Natural killer cell treated with Interleukin-12 subunit alpha and Interleukin-12 subunit beta and Interleukin-15 and Interleukin-18, amount 100 ng/mL, for 72 hours (primary cell): ENCODE measurements at regions not wholly inside any gene's neighbourhood (a gene's known extent, or its start where the extent isn't known, plus 50 kb on each side); places are given as distances from the start of the nearest gene placed in this dataset.

Source experiments
- ATAC-seq, 2 donors: fragments of 150-1000 bp; cut with Tn5 transposase in 1 of 2; sonication (Bioruptor Pico), chemical (Tn5 transposase) in 1 of 2; 2 replicates each; pipeline ENCODE4 v1.10.0; 2021
- DNase-seq: peaks from one replicate; pipeline ENCODE4 v3.0.0; 2022; ENCODE audit warnings: low spot score
- H3K27ac Mint-ChIP-seq, 2 donors: 1 replicate in 1 of 2; 2 replicates in 1 of 2; pipeline ENCODE4 v1.8.0; 2022; ENCODE audit warnings: mixed read lengths in 2 of 2, mild to moderate bottlenecking in 1 of 2, moderate library complexity in 1 of 2
- H3K27me3 Mint-ChIP-seq, 2 donors: 1 replicate in 1 of 2; 2 replicates in 1 of 2; pipeline ENCODE4 v1.8.0; 2022; ENCODE audit warnings: mixed read lengths in 2 of 2
- H3K36me3 Mint-ChIP-seq: one replicate; pipeline ENCODE4 v1.8.0; 2022; ENCODE audit warnings: mixed read lengths
- H3K4me1 Mint-ChIP-seq, 2 donors: 1 replicate in 1 of 2; 2 replicates in 1 of 2; pipeline ENCODE4 v1.8.0; 2022; ENCODE audit warnings: low read depth in 2 of 2, mixed read lengths in 2 of 2, mild to moderate bottlenecking in 1 of 2
- H3K4me3 Mint-ChIP-seq: one replicate; pipeline ENCODE4 v1.8.0; 2022; ENCODE audit warnings: mixed read lengths
- H3K9me3 Mint-ChIP-seq: 2 replicates; pipeline ENCODE4 v1.8.0; 2022; ENCODE audit warnings: mixed read lengths

DNA sequence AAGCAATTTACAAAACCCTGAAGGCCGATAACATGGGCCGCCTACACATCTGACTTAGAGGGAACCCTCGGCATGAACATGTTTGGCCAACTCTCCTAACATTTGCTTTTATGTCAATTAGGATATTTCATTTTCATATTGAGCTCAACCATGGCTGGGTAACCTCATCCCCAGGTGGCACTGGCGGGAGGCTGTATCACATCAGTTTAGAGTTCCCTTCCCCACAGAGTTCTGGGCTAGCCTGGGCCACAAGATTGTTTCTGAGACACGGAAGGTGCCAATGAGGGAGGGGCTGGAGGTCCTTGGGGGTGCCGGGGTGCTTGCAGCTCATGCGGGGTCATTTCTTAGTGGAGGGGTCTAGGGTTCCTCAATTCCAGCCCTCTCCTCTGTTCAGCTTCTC is 386.5 kb upstream of the MKI67 start:
- Mint-ChIP-seq H3K36me3 (no peaks in the 10 kb centered on the region), H3K4me1 (no peaks in the 10 kb centered on the region), H3K9me3 (no peaks in the 10 kb centered on the region), H3K4me3 (no peak overlapping the region), H3K27ac (no peak overlapping the region), H3K27me3 (peaks cover 4 to 9% of the 10 kb centered on the region in 2 donors)
- ATAC-seq: no peak
- DNase-seq: no peak

DNA sequence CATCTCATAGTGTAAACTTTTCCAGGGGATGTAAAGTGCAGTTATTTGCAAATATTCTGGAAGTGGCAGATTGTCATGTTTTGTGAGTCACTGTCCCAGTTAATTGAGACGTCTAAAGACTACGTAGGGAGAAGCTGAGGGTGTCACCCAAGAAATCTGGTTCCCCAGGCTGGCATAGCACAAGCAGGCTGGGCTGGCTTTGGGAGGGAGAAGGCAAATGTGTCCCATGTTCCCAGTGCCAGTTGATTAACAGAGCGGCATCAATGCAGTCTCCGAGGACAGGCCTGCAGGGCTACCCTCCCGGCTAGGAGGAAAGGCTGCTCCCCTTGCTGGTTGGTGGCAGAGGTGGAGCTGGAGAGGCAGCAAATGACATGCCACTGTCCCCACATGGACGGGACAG is 388.3 kb upstream of the MKI67 start:
- H3K4me1 Mint-ChIP-seq: no peaks in the 10 kb centered on the region
- no peaks in the 10 kb centered on the region for H3K9me3 Mint-ChIP-seq
- H3K27ac Mint-ChIP-seq: no peak overlapping the region
- no peak overlapping the region for H3K4me3 Mint-ChIP-seq
- ATAC-seq (no peak), DNase-seq (no peak)
- H3K27me3 Mint-ChIP-seq: peaks cover 0 to 4% of the 10 kb centered on the region in 2 donors
- no peaks in the 10 kb centered on the region for H3K36me3 Mint-ChIP-seq

DNA sequence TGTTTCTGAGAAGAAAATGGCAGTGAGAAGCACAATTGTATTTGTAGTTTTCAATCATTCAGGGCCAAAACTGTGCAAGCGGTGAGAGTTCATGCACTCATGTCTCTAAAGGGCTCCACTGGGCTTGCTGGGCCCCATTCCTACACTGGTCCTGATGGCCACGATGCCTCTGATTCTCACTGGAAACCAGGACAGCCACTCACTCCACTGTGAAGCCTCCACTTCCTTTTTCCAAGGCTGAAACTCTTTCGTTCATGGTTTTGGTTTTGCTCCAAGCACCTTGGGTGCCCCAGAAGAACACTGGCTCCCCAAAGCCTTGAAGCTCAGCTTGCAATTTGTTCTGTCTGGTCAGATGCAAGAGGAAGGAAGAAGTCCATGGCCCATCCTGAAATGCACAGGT is 390.0 kb upstream of the MKI67 start:
- Mint-ChIP-seq H3K36me3 (no peaks in the 10 kb centered on the region), H3K27ac (no peak overlapping the region), H3K4me3 (no peak overlapping the region), H3K4me1 (no peaks in the 10 kb centered on the region), H3K9me3 (no peaks in the 10 kb centered on the region), H3K27me3 (peaks cover 0 to 7% of the 10 kb centered on the region in 2 donors)
- DNase-seq (no peak), ATAC-seq (no peak)

DNA sequence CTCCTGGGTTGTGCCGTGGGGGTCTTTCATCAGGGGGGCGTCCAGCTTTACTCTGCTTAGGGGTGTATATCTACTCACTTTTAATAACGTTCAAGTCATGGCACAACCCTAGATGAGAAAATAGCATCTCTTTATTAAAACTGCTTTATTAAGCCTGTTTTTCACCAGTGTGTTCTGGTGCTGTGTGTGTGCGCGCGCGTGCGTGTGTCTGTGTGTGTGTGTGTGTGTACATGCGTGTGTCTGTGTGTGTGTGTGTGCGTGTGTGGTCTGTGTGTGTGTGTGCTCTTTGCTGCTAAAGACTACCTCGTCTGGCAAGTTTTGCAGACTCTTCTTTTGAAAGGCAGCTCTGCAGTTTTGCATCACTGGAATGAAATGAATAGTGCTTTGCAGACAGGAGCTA is 390.9 kb upstream of the MKI67 start:
- H3K9me3 Mint-ChIP-seq: no peaks in the 10 kb centered on the region
- H3K36me3 Mint-ChIP-seq: no peaks in the 10 kb centered on the region
- H3K4me1 Mint-ChIP-seq: no peaks in the 10 kb centered on the region
- H3K27me3 Mint-ChIP-seq: peaks cover 0 to 3% of the 10 kb centered on the region in 2 donors
- no peak for DNase-seq
- H3K27ac Mint-ChIP-seq: no peak overlapping the region
- no peak overlapping the region for H3K4me3 Mint-ChIP-seq
- ATAC-seq: no peak

DNA sequence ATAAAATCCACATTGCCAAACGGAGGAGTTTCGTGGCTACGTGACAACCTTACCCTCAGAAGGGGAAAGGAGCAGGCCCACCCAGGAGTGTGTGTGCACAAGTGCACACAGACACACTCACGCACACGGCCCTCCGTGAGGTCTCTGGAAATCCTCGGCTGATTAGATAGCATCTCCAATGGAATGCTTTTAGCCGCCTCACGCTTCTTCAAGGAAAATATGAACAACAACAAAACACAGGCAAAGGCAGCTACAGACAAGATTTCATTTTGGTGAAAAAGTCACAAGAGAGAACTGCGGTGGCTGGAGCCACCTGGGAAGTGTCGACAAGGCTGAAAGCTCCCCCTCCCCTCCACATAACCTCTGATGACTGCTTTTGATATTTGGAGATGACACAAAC is 391.8 kb upstream of the MKI67 start:
- Mint-ChIP-seq H3K27me3 (peaks cover 0 to 3% of the 10 kb centered on the region in 2 donors), H3K36me3 (no peaks in the 10 kb centered on the region), H3K27ac (no peak overlapping the region), H3K4me1 (no peaks in the 10 kb centered on the region), H3K9me3 (no peaks in the 10 kb centered on the region), H3K4me3 (no peak overlapping the region)
- DNase-seq (no peak), ATAC-seq (no peak)

DNA sequence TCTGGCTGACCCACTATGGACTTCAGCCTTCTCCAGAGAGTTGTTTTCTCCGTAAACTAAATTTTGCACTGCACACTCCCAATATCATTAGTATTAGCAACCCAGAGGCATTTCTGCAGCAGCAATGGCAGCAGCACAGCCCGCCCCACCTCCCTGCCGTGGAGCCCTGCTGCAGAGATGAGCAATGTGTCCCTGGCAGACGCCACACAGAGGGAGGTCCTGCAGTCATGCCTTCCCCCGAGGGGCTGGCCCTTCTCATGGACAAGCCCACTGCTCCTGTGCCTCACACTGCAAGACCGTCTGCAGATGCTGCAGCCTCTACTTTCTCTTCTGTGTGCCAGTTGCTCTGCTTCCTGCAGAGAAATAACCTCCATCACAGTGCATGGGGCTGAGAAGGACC is 393.4 kb upstream of the MKI67 start:
- Mint-ChIP-seq H3K27ac (no peak overlapping the region), H3K36me3 (no peaks in the 10 kb centered on the region), H3K4me3 (no peak overlapping the region), H3K4me1 (no peaks in the 10 kb centered on the region), H3K27me3 (peaks cover 0 to 5% of the 10 kb centered on the region in 2 donors), H3K9me3 (no peaks in the 10 kb centered on the region)
- ATAC-seq (no peak), DNase-seq (no peak)

DNA sequence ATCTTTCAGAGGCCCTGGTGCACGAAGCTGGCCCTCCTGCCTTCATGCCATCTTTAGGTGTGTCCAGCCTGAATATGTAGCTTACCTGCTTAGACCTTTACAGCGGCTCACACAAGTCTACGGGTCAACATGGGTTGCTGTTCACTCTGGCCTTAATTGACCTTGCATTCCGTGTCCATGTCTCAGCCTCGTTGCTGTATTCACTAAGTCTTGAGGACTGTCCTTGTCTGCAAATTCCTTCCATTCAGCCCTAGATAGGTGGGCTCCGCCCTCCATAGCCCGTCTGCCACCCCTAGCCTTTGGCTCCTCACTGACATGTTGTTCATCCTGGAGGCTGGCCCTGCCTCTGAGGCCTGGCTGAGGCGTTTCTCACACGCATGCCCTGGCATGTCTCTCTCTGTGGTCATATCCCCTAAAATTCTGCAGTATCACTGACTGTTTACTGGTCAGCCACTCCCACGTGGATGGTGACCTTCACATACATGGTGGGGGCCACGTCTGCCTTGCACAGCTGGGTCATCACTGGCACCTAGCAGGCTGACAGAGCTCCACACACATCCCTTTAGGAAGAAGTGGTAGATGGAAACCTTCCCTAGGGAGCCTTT is 394.1 kb upstream of the MKI67 start:
- Mint-ChIP-seq H3K27me3 (peaks cover 2 to 5% of the 10 kb centered on the region in 2 donors), H3K27ac (no peak overlapping the region), H3K36me3 (no peaks in the 10 kb centered on the region), H3K4me3 (no peak overlapping the region), H3K4me1 (no peaks in the 10 kb centered on the region), H3K9me3 (no peaks in the 10 kb centered on the region)
- ATAC-seq (no peak), DNase-seq (no peak)

DNA sequence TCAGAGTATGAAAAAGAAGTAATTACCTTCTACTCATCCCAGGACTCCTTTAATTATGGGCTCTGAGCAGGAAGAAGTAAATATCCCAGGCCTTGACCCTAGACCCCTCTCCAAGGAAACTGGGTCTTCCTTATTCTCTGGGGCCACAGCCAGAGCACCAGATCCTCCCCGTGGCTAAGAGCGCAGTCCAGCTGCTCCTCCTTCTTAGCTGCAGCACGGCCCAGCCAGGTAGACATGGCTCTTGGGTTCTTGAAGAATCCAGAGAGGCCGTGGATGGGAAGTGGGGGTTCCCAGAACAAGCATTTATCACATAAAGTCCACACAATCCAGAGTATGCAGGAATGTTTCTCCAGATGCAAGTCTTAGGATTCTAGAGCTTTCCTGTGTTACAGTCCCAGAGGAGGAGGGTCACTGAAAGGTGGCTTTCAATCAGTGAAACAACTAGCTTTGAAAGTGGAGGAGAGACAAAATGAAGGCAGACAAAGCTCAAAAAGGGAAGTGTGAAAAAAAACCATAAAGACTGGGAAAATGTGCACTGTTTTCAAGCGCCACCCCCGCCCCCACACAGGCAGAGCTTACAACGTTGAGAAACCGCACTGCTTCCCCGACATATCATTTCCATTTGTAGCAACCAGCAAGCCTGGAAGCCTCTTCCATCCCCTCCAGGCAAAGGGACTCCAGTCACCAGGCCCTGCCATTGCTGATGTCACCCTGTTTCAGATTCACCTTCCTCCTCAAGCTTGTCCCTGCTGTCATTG is 396.5 kb upstream of the MKI67 start:
- Mint-ChIP-seq H3K36me3 (no peaks in the 10 kb centered on the region), H3K27ac (no peak overlapping the region), H3K4me3 (no peak overlapping the region), H3K4me1 (no peaks in the 10 kb centered on the region), H3K9me3 (no peaks in the 10 kb centered on the region), H3K27me3 (peaks cover 5 to 13% of the 10 kb centered on the region in 2 donors)
- DNase-seq: no peak
- ATAC-seq: no peak

DNA sequence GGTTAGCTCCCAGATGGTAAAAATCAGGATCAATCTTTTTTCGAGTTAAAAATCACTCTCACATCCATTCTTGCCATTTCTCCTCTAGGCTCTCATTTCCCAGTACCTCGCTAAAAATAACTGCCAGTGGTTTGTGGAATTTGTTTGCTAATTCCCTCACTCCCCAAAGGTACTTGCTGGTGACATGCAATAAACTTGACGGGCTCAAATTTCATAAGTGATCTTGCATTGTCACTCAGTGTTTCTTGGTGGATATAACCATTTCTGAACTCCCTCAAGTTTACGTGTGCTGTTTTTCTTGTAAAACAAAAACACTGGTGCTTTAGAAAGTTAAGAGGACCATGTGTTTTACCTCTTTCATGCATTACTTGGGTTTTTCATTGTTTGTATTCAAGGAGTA is 399.2 kb upstream of the MKI67 start:
- ATAC-seq: no peak
- DNase-seq: no peak
- Mint-ChIP-seq H3K4me3 (no peak overlapping the region), H3K27ac (no peak overlapping the region), H3K9me3 (no peaks in the 10 kb centered on the region), H3K4me1 (no peaks in the 10 kb centered on the region), H3K36me3 (no peaks in the 10 kb centered on the region), H3K27me3 (peaks cover 3 to 13% of the 10 kb centered on the region in 2 donors)

DNA sequence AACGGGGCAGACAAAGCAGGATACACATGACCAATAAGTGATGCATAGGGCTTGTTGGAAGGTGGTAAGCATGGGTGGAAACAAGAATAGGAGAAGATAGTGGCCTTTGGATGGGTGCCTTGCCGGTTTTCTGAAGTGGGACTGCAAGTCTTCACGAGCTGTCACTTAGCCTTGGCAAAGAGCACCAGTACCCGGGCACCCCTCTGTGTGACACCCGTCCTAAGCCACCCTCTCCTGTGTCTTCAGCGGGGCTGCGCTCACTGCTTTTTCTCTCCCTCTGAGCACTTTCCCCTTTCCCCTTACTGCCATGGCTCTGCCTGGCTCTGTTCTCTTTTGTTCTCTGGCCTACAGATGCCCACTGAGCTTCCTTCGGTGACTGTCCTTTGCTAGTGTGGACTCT is 399.7 kb upstream of the MKI67 start:
- no peaks in the 10 kb centered on the region for H3K36me3 Mint-ChIP-seq
- no peak for DNase-seq
- no peak for ATAC-seq
- peaks cover 2 to 13% of the 10 kb centered on the region in 2 donors for H3K27me3 Mint-ChIP-seq
- no peaks in the 10 kb centered on the region for H3K4me1 Mint-ChIP-seq
- H3K27ac Mint-ChIP-seq: no peak overlapping the region
- no peak overlapping the region for H3K4me3 Mint-ChIP-seq
- no peaks in the 10 kb centered on the region for H3K9me3 Mint-ChIP-seq

DNA sequence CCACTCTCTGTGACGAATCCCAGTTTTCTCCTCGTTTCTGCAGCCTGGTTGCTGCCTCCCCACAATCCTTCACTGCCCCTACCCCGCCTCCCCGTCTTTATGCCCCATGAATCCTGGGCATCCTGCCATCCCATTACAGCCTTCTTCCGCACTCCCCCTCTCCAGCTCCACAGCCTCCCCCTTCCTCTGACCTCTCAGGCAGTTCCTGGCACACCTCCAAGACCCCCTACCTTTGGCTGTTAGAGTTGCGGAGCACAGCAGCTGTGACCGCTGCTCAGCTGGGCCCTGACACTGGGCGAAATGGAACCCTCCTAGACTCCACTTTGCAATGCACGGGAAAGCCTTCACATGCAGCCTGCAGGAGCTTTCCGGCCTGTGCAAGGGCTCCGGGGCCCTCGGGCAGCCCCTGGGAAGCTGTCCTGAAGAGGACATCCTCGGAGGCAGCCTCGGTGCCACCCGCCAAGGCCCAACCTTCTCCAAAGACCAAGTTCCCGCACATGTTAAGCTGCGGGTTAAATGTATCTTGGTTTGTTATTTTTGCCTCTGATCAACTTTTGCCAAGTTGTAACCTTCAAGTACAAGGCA is 400.7 kb upstream of the MKI67 start:
- no peak for DNase-seq
- Mint-ChIP-seq H3K36me3 (no peaks in the 10 kb centered on the region), H3K4me3 (no peak overlapping the region), H3K27ac (no peak overlapping the region), H3K4me1 (no peaks in the 10 kb centered on the region), H3K27me3 (peaks cover 2 to 13% of the 10 kb centered on the region in 2 donors), H3K9me3 (no peaks in the 10 kb centered on the region)
- no peak for ATAC-seq

DNA sequence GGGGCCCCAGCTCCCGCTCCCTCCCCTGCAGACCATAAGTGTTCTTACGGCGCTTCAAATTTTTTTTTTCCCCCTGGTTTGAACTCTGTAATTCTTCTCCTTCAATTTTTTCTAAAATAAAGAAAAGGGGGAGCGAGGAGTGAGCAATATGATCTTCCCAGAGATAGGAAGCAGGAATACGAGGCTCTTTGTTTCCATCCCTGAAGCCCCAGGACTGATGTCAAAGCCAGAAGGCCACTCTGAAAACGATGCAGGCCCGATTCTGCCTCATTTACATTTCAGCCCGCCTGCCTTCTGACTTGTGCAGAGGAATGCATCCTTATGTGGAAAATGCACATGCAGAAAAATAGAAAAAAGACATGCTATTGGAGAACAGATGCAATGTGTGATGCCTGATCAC is 401.5 kb upstream of the MKI67 start:
- Mint-ChIP-seq H3K4me1 (no peaks in the 10 kb centered on the region), H3K27ac (no peak overlapping the region), H3K36me3 (no peaks in the 10 kb centered on the region), H3K27me3 (peaks cover 2 to 17% of the 10 kb centered on the region in 2 donors), H3K9me3 (no peaks in the 10 kb centered on the region), H3K4me3 (no peak overlapping the region)
- ATAC-seq (no peak), DNase-seq (no peak)

DNA sequence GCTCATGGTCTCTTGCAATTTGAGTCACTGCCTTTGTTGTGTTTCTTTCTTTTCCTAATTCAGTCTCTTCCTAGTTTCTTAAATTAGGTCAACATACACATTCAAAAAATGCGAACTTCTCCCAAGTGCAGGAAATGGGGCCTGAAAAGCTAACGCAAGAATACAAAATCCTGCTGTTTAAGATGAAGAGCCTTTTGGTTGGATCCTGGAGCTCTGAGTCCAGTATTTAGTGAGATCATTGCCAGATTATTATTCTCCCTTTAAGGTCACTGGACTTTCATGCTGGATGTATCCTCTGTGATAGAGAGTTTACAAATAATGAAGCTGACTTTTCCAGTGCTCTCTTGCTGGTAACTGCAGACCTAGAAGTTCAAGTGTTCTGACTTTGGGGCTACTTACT is 401.9 kb upstream of the MKI67 start:
- Mint-ChIP-seq H3K4me1 (no peaks in the 10 kb centered on the region), H3K27me3 (peaks cover 2 to 22% of the 10 kb centered on the region in 2 donors), H3K4me3 (no peak overlapping the region), H3K27ac (no peak overlapping the region), H3K36me3 (no peaks in the 10 kb centered on the region), H3K9me3 (no peaks in the 10 kb centered on the region)
- DNase-seq (no peak), ATAC-seq (no peak)

DNA sequence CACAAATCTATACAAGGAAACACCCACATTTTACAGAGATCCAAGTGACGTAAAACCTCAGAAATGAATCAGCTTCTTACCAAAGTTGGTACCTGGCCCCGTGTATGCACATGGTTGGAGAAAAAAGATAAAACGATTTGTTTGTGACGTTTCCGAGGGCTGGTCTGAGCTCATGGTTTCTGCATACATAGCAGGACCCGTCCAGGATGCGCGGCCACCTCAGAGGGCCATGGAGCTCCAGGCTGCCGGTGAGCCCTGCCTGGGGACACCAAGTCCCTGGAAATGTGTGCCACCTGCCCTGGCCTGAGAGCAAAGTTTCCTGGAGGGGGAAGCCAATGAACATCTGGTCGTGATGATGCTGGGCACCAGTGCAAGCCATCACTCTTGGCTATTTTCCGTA is 402.6 kb upstream of the MKI67 start:
- no peak overlapping the region for H3K4me3 Mint-ChIP-seq
- peaks cover 2 to 23% of the 10 kb centered on the region in 2 donors for H3K27me3 Mint-ChIP-seq
- no peaks in the 10 kb centered on the region for H3K4me1 Mint-ChIP-seq
- no peaks in the 10 kb centered on the region for H3K36me3 Mint-ChIP-seq
- DNase-seq: no peak
- no peak for ATAC-seq
- no peak overlapping the region for H3K27ac Mint-ChIP-seq
- no peaks in the 10 kb centered on the region for H3K9me3 Mint-ChIP-seq
